SK-N-MC (cell line): ENCODE measurements at regions not wholly inside any gene's neighbourhood (a gene's known extent, or its start where the extent isn't known, plus 50 kb on each side); places are given as distances from the start of the nearest gene placed in this dataset.

Experiments used
- EZH2 ChIP-seq: fragments of 200-600 bp; sonication (generic); IDR thresholded peaks from one replicate; pipeline ENCODE4 v1.6.1; 2017; ENCODE audit warnings: antibody characterized with exemption
- FOXP2 ChIP-seq: optimal IDR thresholded peaks from 2 replicates; pipeline ENCODE3; 2011; ENCODE audit warnings: mild to moderate bottlenecking, moderate library complexity; ENCODE audit not compliant: insufficient read depth; ENCODE audit errors: extremely low read length, control extremely low read depth

DNA sequence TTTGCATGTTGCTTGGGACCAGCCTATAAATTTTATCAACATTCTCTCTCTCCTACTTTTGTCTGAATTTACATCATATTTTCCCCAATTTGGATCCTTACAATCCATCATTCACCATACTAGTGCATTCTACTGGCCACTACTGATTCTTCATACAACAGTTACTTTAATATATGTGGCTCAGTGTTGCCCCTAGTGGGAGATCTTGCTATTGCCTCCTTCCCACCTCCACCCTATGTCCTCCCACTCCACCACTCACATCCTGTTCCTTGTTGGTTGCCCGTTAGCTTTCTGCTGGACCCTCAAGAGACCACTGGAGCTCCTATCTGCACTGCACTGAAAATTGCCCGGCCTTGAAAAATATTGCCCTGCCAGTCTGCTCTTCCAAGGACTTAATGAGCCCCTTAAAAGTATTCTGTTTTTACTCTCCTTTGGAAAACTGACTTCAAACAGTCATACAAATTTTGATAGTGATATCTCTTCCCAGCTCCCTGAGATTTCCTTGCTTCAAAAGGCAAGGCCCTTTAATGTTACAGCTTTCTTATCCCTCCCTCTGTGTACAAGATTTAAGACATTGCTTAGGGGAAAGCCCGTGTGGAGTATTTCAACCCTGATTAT, 243.2 kb upstream of the TMEM229A start:
- TF ChIP-seq EZH2 (no peak), FOXP2 (no peak)
